Prostate gland (tissue), 2 donors: ENCODE measurements at regions not wholly inside any gene's neighbourhood (a gene's known extent, or its start where the extent isn't known, plus 50 kb on each side); places are given as distances from the start of the nearest gene placed in this dataset.

Source experiments
- CTCF ChIP-seq, 4 experiments: fragments of 200-600 bp in 2 of 4; fragments of 450-650 bp in 2 of 4; sonication (generic) in 2 of 4; IDR thresholded peaks; 1 replicate in 3 of 4; 2 replicates in 1 of 4; pipeline ENCODE4 v1.5.1; 2016 to 2019; ENCODE audit warnings: antibody characterized with exemption in 4 of 4, mild to moderate bottlenecking in 2 of 4, moderate library complexity in 2 of 4
- POLR2A ChIP-seq: fragments of 450-650 bp; IDR thresholded peaks from one replicate; pipeline ENCODE4 v1.6.1; 2016; ENCODE audit warnings: antibody characterized with exemption, mild to moderate bottlenecking

DNA sequence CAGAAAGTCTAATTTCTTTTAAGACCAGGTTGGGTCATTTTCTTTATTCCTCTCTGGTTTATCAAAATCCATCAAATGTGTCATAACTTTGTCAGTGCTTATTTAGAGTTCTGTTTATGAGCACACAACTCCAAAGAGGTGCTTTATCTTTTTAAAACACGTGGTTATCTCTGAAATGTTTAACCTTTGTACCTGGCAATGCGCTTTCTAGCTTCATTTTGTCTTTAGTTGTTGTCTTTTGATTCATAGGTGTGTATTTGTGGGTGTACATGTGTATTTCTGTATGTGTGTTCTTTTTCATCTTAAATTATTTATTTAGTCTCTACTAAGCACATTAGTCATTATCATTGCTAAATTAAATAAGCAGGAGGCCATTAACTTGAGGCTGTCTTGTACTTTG lies 251.4 kb downstream of the JRKL start:
- TF ChIP-seq CTCF (IDR thresholded peaks at IDR 0.05) (no peak), POLR2A (no peak)
